PC-9 (cell line): ENCODE measurements at regions not wholly inside any gene's neighbourhood (a gene's known extent, or its start where the extent isn't known, plus 50 kb on each side); places are given as distances from the start of the nearest gene placed in this dataset.

ENCODE experiments used
- EZH2 ChIP-seq: fragments of 200-600 bp; sonication (generic); IDR thresholded peaks from 2 replicates; pipeline ENCODE4 v1.8.0; 2017; ENCODE audit warnings: antibody characterized with exemption, low read depth
- TF ChIP-seq, protein P1 (sequence below): fragments of 200-600 bp; sonication (generic); conservative IDR thresholded peaks from 2 replicates; pipeline ENCODE4 v1.6.1; 2017; ENCODE audit warnings: mixed run types, antibody characterized with exemption, mild to moderate bottlenecking, moderate library complexity

GRCh38 chr13:56773148-56773547 lies 367.6 kb upstream of the PRR20A start:
- TF ChIP-seq, protein P1, sequence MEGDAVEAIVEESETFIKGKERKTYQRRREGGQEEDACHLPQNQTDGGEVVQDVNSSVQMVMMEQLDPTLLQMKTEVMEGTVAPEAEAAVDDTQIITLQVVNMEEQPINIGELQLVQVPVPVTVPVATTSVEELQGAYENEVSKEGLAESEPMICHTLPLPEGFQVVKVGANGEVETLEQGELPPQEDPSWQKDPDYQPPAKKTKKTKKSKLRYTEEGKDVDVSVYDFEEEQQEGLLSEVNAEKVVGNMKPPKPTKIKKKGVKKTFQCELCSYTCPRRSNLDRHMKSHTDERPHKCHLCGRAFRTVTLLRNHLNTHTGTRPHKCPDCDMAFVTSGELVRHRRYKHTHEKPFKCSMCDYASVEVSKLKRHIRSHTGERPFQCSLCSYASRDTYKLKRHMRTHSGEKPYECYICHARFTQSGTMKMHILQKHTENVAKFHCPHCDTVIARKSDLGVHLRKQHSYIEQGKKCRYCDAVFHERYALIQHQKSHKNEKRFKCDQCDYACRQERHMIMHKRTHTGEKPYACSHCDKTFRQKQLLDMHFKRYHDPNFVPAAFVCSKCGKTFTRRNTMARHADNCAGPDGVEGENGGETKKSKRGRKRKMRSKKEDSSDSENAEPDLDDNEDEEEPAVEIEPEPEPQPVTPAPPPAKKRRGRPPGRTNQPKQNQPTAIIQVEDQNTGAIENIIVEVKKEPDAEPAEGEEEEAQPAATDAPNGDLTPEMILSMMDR, result no peak
- no peak for TF ChIP-seq EZH2
